ENCODE measurements at regions not wholly inside any gene's neighbourhood (a gene's known extent, or its start where the extent isn't known, plus 50 kb on each side); places are given as distances from the start of the nearest gene placed in this dataset.

GRCh38 chr9:85421641-85422040 lies 320.1 kb downstream of the AGTPBP1 start:
- Histone ChIP-seq H3K27me3 (peaks cover 3% of the 10 kb centered on the region), H3K4me3 (no peak overlapping the region), H3K4me1 (no peaks in the 10 kb centered on the region), H3K9me3 (no peaks in the 10 kb centered on the region), H3K27ac (no peak overlapping the region), H3K36me3 (no peaks in the 10 kb centered on the region)
- in situ Hi-C loops (cut with MboI; ENCODE audit: low pct_ligation_motif_present in 1 of 4, low pct_unique_long_range_greater_than_20kb in 1 of 4, low sequenced_read_pairs in 3 of 4) (loop anchor here in 1 of 4 donors (25.0 kb wide), 1 partner anchor 1034 kb away; no protein-coding TSS in a partner anchor), intact Hi-C loops (cut with DNase I; ENCODE audit: low total_unique reads) (no loop called here)
- no peak for DNase-seq
- TF ChIP-seq EP300 (IDR thresholded peaks at IDR 0.05; ENCODE audit: low read depth) = no peak
- TF ChIP-seq POLR2AphosphoS5 (IDR thresholded peaks at IDR 0.05) = no peak
- no peak for TF ChIP-seq POLR2A (IDR thresholded peaks at IDR 0.05)
- TF ChIP-seq, protein P1, sequence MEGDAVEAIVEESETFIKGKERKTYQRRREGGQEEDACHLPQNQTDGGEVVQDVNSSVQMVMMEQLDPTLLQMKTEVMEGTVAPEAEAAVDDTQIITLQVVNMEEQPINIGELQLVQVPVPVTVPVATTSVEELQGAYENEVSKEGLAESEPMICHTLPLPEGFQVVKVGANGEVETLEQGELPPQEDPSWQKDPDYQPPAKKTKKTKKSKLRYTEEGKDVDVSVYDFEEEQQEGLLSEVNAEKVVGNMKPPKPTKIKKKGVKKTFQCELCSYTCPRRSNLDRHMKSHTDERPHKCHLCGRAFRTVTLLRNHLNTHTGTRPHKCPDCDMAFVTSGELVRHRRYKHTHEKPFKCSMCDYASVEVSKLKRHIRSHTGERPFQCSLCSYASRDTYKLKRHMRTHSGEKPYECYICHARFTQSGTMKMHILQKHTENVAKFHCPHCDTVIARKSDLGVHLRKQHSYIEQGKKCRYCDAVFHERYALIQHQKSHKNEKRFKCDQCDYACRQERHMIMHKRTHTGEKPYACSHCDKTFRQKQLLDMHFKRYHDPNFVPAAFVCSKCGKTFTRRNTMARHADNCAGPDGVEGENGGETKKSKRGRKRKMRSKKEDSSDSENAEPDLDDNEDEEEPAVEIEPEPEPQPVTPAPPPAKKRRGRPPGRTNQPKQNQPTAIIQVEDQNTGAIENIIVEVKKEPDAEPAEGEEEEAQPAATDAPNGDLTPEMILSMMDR (IDR thresholded peaks at IDR 0.05) = no peak
- 70 to 95% methylated on average over 2 to 5 of the region's 5 CpGs for WGBS, 2 donors (ENCODE audit: low coverage in 1 of 2)

GRCh38 chr9:85420750-85421149 lies 321.0 kb downstream of the AGTPBP1 start:
- in situ Hi-C loops (cut with MboI; ENCODE audit: low pct_ligation_motif_present in 1 of 4, low pct_unique_long_range_greater_than_20kb in 1 of 4, low sequenced_read_pairs in 3 of 4) (loop anchor here in 1 of 4 donors (25.0 kb wide), 1 partner anchor 1033 kb away; no protein-coding TSS in a partner anchor), intact Hi-C loops (cut with DNase I; ENCODE audit: low total_unique reads) (no loop called here)
- Histone ChIP-seq H3K9me3 (no peaks in the 10 kb centered on the region), H3K36me3 (no peaks in the 10 kb centered on the region), H3K4me3 (no peak overlapping the region), H3K27me3 (no peaks in the 10 kb centered on the region), H3K27ac (no peak overlapping the region), H3K4me1 (no peaks in the 10 kb centered on the region)
- DNase-seq = no peak
- 20 to 57% methylated on average over 1 to 4 of the region's 4 CpGs for WGBS, 2 donors (ENCODE audit: low coverage in 1 of 2)
- TF ChIP-seq POLR2A (IDR thresholded peaks at IDR 0.05) = no peak

DNA sequence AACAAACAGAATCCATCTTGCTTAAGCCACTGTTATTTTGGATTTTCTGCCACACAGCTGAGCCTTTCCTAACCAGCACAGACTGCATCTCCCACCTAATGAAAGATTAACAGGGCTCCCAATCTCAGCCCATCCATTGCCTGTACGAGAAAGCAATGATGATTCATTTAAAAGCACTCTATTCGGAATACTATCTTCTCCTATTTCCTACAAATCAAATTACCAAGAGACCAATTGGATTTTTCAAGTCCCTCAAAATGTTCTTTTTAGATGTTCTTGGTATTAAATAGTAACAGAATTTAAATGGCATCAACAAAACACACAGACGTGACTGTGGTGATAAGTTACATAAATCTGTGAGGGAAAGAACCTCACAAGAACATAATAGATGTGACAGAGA lies 324.1 kb downstream of the AGTPBP1 start:
- Histone ChIP-seq H3K4me1 (no peaks in the 10 kb centered on the region), H3K36me3 (no peaks in the 10 kb centered on the region), H3K27ac (no peak overlapping the region), H3K9me3 (no peaks in the 10 kb centered on the region), H3K27me3 (no peaks in the 10 kb centered on the region), H3K4me3 (no peak overlapping the region)
- intact Hi-C loops (cut with DNase I; ENCODE audit: low total_unique reads) (no loop called here), in situ Hi-C loops (cut with MboI; ENCODE audit: low pct_ligation_motif_present in 1 of 4, low pct_unique_long_range_greater_than_20kb in 1 of 4, low sequenced_read_pairs in 3 of 4) (loop anchor here in 1 of 4 donors (25.0 kb wide), 1 partner anchor 1030 kb away; no protein-coding TSS in a partner anchor)
- no peak for DNase-seq
- TF ChIP-seq EP300 (IDR thresholded peaks at IDR 0.05; ENCODE audit: low read depth) = no peak
- no peak for TF ChIP-seq POLR2A (IDR thresholded peaks at IDR 0.05)
- TF ChIP-seq, protein P1 (IDR thresholded peaks at IDR 0.05) = no peak
- TF ChIP-seq POLR2AphosphoS5 (IDR thresholded peaks at IDR 0.05) = no peak
- WGBS, 2 donors (ENCODE audit: low coverage in 1 of 2) = 76 to 82% methylated on average over 3 of the region's 3 CpGs

GRCh38 chr9:85416715-85417114 lies 325.0 kb downstream of the AGTPBP1 start:
- Histone ChIP-seq H3K4me1 (no peaks in the 10 kb centered on the region), H3K36me3 (no peaks in the 10 kb centered on the region), H3K4me3 (no peak overlapping the region), H3K27ac (no peak overlapping the region), H3K9me3 (no peaks in the 10 kb centered on the region), H3K27me3 (no peaks in the 10 kb centered on the region)
- DNase-seq = no peak
- in situ Hi-C loops (cut with MboI; ENCODE audit: low pct_ligation_motif_present in 1 of 4, low pct_unique_long_range_greater_than_20kb in 1 of 4, low sequenced_read_pairs in 3 of 4) (loop anchor here in 1 of 4 donors (25.0 kb wide), 1 partner anchor 1029 kb away; no protein-coding TSS in a partner anchor), intact Hi-C loops (cut with DNase I; ENCODE audit: low total_unique reads) (no loop called here)
- WGBS, 2 donors (ENCODE audit: low coverage in 1 of 2) = 33 to 75% methylated on average over 1 of the region's 1 CpG
- no peak for TF ChIP-seq EP300 (IDR thresholded peaks at IDR 0.05; ENCODE audit: low read depth)
- no peak for TF ChIP-seq POLR2AphosphoS5 (IDR thresholded peaks at IDR 0.05)
- no peak for TF ChIP-seq POLR2A (IDR thresholded peaks at IDR 0.05)
- TF ChIP-seq, protein P1 (IDR thresholded peaks at IDR 0.05) = no peak

GRCh38 chr9:85414390-85414789 lies 327.4 kb downstream of the AGTPBP1 start:
- H3K27ac ChIP-seq = no peak overlapping the region
- H3K9me3 ChIP-seq = no peaks in the 10 kb centered on the region
- intact Hi-C loops (cut with DNase I; ENCODE audit: low total_unique reads) (no loop called here), in situ Hi-C loops (cut with MboI; ENCODE audit: low pct_ligation_motif_present in 1 of 4, low pct_unique_long_range_greater_than_20kb in 1 of 4, low sequenced_read_pairs in 3 of 4) (loop anchor here in 1 of 4 donors (25.0 kb wide), 1 partner anchor 1027 kb away; no protein-coding TSS in a partner anchor)
- WGBS, 2 donors (ENCODE audit: low coverage in 1 of 2) = 61 to 68% methylated on average over 3 to 5 of the region's 5 CpGs
- DNase-seq = no peak
- H3K4me3 ChIP-seq = no peak overlapping the region
- TF ChIP-seq POLR2A (IDR thresholded peaks at IDR 0.05) (no peak), EP300 (IDR thresholded peaks at IDR 0.05; ENCODE audit: low read depth) (no peak), POLR2AphosphoS5 (IDR thresholded peaks at IDR 0.05) (no peak)
- TF ChIP-seq, protein P1 (IDR thresholded peaks at IDR 0.05) = no peak
- no peaks in the 10 kb centered on the region for H3K36me3 ChIP-seq
- no peaks in the 10 kb centered on the region for H3K4me1 ChIP-seq
- H3K27me3 ChIP-seq = no peaks in the 10 kb centered on the region

Data from transverse colon (tissue), 4 donors.